ENCODE measurements at regions not wholly inside any gene's neighbourhood (a gene's known extent, or its start where the extent isn't known, plus 50 kb on each side); places are given as distances from the start of the nearest gene placed in this dataset.

GRCh38 chr6:117194271-117194670, 71.1 kb upstream of the VGLL2 start:
- TF ChIP-seq ZNF384 (IDR thresholded peaks at IDR 0.05) (no peak), NFRKB (IDR thresholded peaks at IDR 0.05) (no peak), L3MBTL2 (conservative IDR thresholded peaks at IDR 0.05) (no peak), SUZ12 (IDR thresholded peaks at IDR 0.05) (no peak), SP1 (IDR thresholded peaks at IDR 0.05) (no peak), FOXA1 (IDR thresholded peaks at IDR 0.05) (no peak), TARDBP (IDR thresholded peaks at IDR 0.05) (no peak), FOXM1 (IDR thresholded peaks at IDR 0.05; ENCODE audit: borderline replicate concordance) (no peak), FOXK2 (IDR thresholded peaks at IDR 0.05) (no peak), BHLHE40 (IDR thresholded peaks at IDR 0.05; ENCODE audit: borderline replicate concordance) (no peak), CTBP1 (IDR thresholded peaks at IDR 0.05; ENCODE audit: borderline replicate concordance) (no peak)

Data from HEK293T (cell line).